ENCODE measurements at regions not wholly inside any gene's neighbourhood (a gene's known extent, or its start where the extent isn't known, plus 50 kb on each side); places are given as distances from the start of the nearest gene placed in this dataset.
"Not testable (repeated sequence)": the region's sequence is repeated elsewhere in the genome, so short reads cannot be mapped to it uniquely, and the experiment has no call there.

GRCh38 chr16:72658888-72659717 is 388.8 kb downstream of the ZFHX3 start:
- H3K4me3 ChIP-seq (ENCODE audit: low read depth, low read length): no peak overlapping the region
- no peak for DNase-seq (ENCODE audit: low read depth)

- no peak for DNase-seq (ENCODE audit: low read depth)
- H3K4me3 ChIP-seq (ENCODE audit: low read depth, low read length): no peak overlapping the region
Observed at GRCh38 chr16:72657791-72658190, 390.1 kb downstream of the ZFHX3 start.

- no peak overlapping the region for H3K4me3 ChIP-seq (ENCODE audit: low read depth, low read length)
- DNase-seq (ENCODE audit: low read depth): no peak
Observed at GRCh38 chr16:72657164-72657563, 390.8 kb downstream of the ZFHX3 start.

GRCh38 chr16:72654535-72654934 is 393.4 kb downstream of the ZFHX3 start:
- H3K4me3 ChIP-seq (ENCODE audit: low read depth, low read length): no peak overlapping the region
- DNase-seq (ENCODE audit: low read depth): no peak

GRCh38 chr16:72649254-72649944 is 398.5 kb downstream of the ZFHX3 start:
- DNase-seq (ENCODE audit: low read depth): no peak
- no peak overlapping the region for H3K4me3 ChIP-seq (ENCODE audit: low read depth, low read length)

- no peak for DNase-seq (ENCODE audit: low read depth)
- no peak overlapping the region for H3K4me3 ChIP-seq (ENCODE audit: low read depth, low read length)
Observed at GRCh38 chr16:72646615-72647014, 401.3 kb downstream of the ZFHX3 start.

- no peak overlapping the region for H3K4me3 ChIP-seq (ENCODE audit: low read depth, low read length)
- DNase-seq (ENCODE audit: low read depth): no peak
Observed at GRCh38 chr16:72645538-72645937, 402.4 kb downstream of the ZFHX3 start.

GRCh38 chr16:72644911-72645310 is 403.0 kb downstream of the ZFHX3 start:
- no peak overlapping the region for H3K4me3 ChIP-seq (ENCODE audit: low read depth, low read length)
- DNase-seq (ENCODE audit: low read depth): no peak

- no peak overlapping the region for H3K4me3 ChIP-seq (ENCODE audit: low read depth, low read length)
Observed at GRCh38 chr16:72639494-72639893, 408.4 kb downstream of the ZFHX3 start.

GRCh38 chr16:72637306-72637705 is 410.6 kb downstream of the ZFHX3 start:
- H3K4me3 ChIP-seq (ENCODE audit: low read depth, low read length): no peak overlapping the region
- DNase-seq (ENCODE audit: low read depth): peak; percentile 56

More at GRCh38 chr16:72639494-72639893, 408.4 kb downstream of the ZFHX3 start:
- no peak for DNase-seq (ENCODE audit: low read depth)

GRCh38 chr16:72635694-72636093 is 412.2 kb downstream of the ZFHX3 start:
- no peak overlapping the region for H3K4me3 ChIP-seq (ENCODE audit: low read depth, low read length)
- DNase-seq (ENCODE audit: low read depth): no peak

GRCh38 chr16:72635104-72635503 is 412.8 kb downstream of the ZFHX3 start:
- no peak overlapping the region for H3K4me3 ChIP-seq (ENCODE audit: low read depth, low read length)
- no peak for DNase-seq (ENCODE audit: low read depth)

- not testable (repeated sequence) for DNase-seq (ENCODE audit: low read depth); H3K4me3 ChIP-seq (ENCODE audit: low read depth, low read length)
Observed at GRCh38 chr16:72627182-72627896, 420.6 kb downstream of the ZFHX3 start.

- DNase-seq (ENCODE audit: low read depth): no peak
- H3K4me3 ChIP-seq (ENCODE audit: low read depth, low read length): no peak overlapping the region
Observed at GRCh38 chr16:72626623-72627022, 421.3 kb downstream of the ZFHX3 start.

GRCh38 chr16:72621651-72622050 is 426.3 kb downstream of the ZFHX3 start:
- no peak overlapping the region for H3K4me3 ChIP-seq (ENCODE audit: low read depth, low read length)
- no peak for DNase-seq (ENCODE audit: low read depth)

- no peak for DNase-seq (ENCODE audit: low read depth)
- H3K4me3 ChIP-seq (ENCODE audit: low read depth, low read length): no peak overlapping the region
Observed at GRCh38 chr16:72620853-72621252, 427.1 kb downstream of the ZFHX3 start.

- no peak for DNase-seq (ENCODE audit: low read depth)
- no peak overlapping the region for H3K4me3 ChIP-seq (ENCODE audit: low read depth, low read length)
Observed at GRCh38 chr16:72620348-72620747, 427.6 kb downstream of the ZFHX3 start.

GRCh38 chr16:72615856-72616255 is 432.1 kb downstream of the ZFHX3 start:
- DNase-seq (ENCODE audit: low read depth): no peak
- no peak overlapping the region for H3K4me3 ChIP-seq (ENCODE audit: low read depth, low read length)

GRCh38 chr16:72612718-72613117 is 435.2 kb downstream of the ZFHX3 start:
- no peak overlapping the region for H3K4me3 ChIP-seq (ENCODE audit: low read depth, low read length)
- DNase-seq (ENCODE audit: low read depth): no peak

- H3K4me3 ChIP-seq (ENCODE audit: low read depth, low read length): no peak overlapping the region
- peak; percentile 25 for DNase-seq (ENCODE audit: low read depth)
Observed at GRCh38 chr16:72612256-72612655, 435.7 kb downstream of the ZFHX3 start.
